ENCODE measurements at regions not wholly inside any gene's neighbourhood (a gene's known extent, or its start where the extent isn't known, plus 50 kb on each side); places are given as distances from the start of the nearest gene placed in this dataset.
A peak's percentile ranks its signal among the peaks of the same experiment; 100 is the strongest.

DNA sequence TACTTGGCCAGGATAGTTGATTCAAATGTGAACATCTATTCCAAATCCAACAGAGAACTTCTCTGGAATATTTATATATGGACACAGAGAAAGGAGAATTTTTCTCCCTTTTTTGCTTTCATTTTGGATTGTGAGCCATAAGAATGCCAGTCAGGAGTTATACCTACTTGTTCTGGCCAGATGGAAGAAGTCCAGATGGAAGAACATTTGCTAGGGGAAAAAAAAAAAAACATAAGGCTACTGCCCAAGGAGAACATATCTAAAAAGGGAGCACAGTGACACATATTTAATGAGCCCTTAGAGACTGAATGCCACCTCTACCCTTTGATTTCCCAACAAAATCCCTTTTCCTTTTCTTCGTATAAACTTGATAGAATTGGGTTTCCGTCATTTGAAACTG is 61.7 kb upstream of the PPP2R2B start:
- no peak for DNase-seq (ENCODE audit: extremely low read depth in 1 of 2, low read depth in 1 of 2)

DNA sequence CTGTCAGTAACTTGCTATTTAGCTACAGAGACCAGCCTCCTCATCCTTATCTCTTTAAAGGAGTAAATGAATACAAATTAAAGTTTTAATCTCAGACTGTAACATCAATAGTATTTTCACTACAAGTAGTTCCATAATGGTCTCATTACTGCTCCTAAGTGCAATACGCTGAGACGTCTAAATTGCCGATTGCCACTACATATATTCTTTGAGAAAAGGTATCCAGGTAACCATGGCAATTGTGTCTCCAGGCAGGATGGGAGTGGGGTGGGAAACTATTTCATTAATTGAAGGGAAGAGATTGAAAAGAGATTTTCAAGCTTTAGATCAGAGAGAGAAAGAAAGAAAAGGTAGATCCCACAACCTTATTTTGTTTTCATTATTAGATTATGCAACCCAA is 65.5 kb upstream of the PPP2R2B start:
- DNase-seq (ENCODE audit: extremely low read depth in 1 of 2, low read depth in 1 of 2) = no peak

DNA sequence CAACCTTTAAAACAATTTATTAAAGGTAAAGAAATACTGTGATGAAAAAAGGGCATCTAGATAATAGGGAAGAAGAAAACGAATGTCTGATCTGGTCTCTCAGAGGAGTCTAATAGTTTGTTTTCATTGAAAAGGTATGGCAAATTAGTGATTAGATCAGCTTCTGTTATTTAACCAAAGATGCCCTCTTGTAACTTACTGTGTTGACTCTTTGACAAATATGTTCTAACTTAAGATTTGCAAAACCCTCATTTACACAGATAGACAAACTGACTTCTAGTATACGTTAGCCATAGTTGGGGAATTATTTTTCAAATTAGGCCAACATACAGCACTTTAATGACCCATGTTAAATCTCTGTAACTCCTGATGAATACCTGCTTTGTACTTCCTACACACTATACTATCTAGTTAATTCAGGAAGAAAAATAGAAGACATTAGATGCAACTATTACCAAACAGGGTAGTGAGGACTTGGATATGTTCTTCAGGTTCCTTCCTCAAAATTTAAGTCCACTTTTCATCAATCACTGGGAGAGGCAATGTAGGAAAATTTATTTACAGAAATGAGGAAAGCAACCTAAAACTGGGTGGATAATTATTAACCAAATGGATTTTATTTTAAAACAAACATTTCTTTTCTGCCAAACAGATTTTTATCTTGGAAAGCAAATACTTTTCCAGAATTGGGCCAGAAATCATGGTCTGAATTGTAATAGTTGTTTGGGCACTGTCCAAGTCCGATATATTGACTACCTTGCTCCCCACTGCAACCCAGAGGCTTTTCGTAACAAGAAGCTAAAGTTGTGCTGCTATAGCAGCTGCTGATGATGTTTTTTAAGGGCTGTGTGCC is 66.4 kb upstream of the PPP2R2B start:
- DNase-seq (ENCODE audit: extremely low read depth in 1 of 2, low read depth in 1 of 2) = no peak

DNA sequence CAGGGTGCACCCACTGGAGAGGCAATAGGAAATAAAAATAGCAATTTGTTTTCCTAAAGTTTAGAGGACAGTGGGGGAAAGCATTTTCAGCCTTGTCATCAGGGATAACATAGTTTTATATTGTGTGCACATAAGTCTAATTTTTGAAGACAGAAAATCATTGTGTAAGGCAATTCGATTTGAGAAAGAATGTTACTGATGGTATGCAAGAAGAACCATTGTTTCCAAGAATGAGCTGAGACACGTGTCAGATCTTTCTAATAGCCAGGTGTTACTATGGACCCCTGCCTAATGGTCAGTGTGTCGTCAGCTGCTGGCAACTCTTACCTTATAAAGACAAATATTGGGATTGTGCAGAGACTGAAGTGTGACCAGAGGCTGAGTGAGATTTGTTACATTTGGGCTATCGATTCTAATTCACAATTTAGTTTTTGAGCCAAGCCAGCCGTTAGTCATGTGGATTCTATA is 67.1 kb upstream of the PPP2R2B start:
- DNase-seq (ENCODE audit: extremely low read depth in 1 of 2, low read depth in 1 of 2) = no peak

DNA sequence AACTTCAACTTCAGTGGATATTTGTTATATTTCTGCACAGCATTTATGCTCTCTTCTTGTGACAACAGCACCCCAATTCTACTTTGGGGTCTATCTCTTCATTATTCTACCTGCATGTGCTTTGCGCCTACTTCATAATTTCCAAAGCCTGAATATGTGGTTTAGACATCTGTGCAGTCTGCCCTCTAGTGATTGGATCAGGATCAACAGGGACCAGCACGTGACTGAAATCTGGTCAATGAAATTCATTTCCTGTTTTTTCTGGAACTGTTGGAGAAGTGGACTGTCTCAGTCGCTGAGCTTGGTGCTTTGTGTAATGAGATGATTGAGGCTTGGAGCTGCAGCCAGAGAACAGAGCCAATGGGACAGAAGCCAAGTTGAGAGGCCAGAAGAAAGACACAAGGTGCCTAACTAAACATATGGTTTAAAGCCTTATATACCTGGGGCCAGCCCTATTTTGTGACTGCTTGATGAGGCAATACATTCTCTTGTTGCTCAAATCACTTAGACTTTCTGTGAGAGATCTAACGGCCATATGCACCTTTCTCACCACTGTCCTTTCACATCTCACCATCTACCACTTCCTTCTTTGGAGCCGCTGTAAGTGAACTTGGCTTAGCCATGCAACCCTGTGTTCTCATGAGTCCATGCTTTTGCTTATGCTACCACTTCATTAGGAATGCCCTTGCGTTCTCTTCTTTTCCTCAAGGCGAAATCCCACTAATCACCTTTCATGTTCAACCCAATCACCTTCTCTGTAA is 68.8 kb upstream of the PPP2R2B start:
- no peak for DNase-seq (ENCODE audit: extremely low read depth in 1 of 2, low read depth in 1 of 2)

DNA sequence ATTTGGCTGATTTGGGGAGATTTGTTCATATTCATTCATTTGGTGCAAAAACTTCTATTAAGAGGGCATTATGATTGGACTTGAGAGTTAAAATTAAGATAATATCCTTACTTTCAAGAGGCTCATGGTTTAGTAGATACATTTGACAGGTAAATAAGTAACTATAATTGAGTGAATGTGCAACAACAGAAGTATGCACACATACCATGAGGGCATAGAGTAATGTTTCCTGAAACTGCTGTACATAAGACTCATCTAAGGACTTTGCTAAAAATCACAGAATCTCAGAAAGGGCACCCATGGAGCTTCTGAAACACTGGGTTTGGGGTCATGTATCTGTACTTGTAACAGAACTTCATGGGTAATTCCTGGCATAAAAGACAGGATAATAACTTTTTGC is 70.1 kb upstream of the PPP2R2B start:
- DNase-seq (ENCODE audit: extremely low read depth in 1 of 2, low read depth in 1 of 2) = no peak

DNA sequence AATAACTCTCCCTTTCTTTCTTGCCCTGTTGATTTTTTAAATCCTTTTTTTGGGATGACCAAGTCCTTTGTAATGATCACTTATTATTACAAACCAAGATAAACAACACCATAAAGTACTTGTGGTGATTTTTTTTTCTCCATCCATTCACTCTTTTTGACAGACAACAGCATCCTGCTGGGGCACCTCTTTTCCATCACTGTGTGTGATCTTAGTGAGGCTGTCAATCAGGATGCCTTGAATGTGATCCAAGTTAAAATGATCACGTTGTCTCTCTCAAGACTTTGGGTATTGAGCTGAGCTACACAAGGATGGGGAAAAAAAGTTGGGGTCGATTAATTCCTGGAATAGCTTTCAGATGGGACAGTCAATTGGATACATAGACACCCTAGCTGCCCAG is 73.6 kb upstream of the PPP2R2B start:
- DNase-seq (ENCODE audit: extremely low read depth in 1 of 2, low read depth in 1 of 2) = no peak

DNA sequence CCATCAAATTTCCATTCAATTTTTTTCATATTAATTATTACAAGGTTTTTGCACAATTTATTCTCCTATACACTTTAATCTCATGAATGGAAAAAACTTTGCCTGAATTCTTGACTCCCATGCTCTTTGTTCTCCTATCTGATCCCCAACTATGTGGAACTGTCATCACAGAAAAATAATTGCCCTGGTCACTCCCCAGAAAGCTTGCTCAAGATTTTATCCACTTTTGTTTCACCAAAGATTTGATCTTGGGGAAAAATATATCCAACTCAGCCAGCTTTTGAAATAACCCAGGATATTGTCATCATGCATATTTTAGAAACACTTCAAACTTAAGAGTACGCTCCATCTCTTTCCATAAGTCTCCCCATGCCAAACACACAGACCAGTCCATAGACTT is 77.7 kb upstream of the PPP2R2B start:
- DNase-seq (ENCODE audit: extremely low read depth in 1 of 2, low read depth in 1 of 2) = no peak

DNA sequence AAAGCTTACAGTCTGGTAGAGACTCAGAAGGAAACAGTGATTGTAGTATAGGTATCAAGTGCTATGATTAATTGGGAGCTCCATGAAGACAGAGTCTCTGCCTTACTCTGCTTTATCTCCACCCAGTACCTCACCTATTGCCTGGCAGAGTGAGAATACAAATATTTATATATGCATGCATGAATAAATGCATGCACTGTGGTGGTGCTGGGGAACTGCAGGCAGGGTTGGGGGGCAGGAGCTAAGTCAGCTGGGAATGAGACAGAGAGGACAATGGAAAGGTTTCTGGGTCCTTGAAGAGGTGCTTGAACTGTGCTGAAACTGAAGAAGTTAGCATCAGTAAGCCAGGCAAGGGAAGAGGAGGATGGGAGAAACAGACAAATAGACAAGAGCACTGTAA is 80.8 kb upstream of the PPP2R2B start:
- no peak for DNase-seq (ENCODE audit: extremely low read depth in 1 of 2, low read depth in 1 of 2)

DNA sequence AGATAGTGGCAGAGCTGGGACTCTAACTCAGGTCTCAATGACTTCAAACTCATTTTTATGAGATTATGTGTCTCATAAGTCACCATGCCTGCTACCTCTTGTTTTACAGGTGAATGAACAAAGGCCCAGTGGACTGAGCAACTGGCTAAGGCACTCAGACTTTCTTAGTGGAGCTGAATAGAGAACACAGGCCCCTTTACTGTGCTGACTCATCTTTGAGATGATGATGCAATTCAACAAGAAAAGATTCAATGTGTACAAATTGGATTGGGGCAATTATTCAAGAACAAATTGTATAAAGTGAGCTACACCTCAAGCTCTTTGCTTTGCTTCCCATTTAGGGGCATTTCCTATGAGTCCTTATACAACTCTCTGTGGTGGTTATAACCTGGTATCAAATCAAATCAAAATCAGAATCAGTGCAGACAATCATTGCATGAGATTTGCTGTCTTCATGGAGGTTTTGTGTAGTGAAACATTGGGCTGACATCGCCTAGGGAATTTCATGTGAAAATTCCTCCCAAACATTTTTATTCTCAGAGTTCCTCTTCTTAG is 84.3 kb upstream of the PPP2R2B start:
- DNase-seq (ENCODE audit: extremely low read depth in 1 of 2, low read depth in 1 of 2) = no peak

DNA sequence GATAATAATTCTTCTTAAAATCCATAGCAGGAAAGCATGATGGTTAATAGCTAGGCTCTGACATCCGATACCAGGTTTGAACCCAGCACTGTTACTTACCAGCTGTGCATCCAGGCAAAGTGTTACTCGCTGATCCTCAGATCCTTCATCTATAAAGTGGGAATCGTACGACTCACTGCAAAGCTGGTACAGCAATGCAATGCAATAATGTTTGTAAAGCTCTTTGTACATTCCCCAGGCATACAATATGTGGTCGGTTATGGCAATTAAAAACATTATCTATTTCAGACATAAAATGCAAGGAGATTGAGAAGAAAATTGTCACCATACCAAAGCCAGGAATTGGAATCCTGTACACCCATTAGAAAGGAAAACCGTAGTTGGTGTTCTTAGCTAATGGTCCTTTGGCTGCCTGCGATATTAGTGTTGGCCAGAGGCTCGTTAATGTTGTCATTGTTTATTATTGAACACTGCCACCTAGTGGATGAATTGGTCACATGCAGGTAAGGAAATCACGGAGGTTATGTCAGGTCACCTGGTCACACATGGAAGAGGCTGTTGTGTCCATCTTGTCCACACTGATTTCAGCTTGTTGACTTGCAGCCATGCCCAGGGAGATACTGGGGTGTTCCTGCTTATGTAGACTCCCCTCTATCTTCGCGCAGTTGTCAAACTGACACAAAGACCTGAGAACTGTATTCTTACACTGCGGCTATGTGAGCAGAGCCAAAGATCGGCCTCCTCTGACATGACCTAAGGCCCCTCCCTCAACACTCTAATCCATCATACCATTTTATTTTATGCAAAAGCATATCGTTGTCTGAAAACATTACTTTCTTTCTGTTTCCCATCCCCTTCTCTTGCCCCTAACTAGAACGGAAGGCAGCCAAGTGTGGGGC is 87.5 kb upstream of the PPP2R2B start:
- peak in 1 of 2 donors; percentile 5 for DNase-seq (ENCODE audit: extremely low read depth in 1 of 2, low read depth in 1 of 2)

DNA sequence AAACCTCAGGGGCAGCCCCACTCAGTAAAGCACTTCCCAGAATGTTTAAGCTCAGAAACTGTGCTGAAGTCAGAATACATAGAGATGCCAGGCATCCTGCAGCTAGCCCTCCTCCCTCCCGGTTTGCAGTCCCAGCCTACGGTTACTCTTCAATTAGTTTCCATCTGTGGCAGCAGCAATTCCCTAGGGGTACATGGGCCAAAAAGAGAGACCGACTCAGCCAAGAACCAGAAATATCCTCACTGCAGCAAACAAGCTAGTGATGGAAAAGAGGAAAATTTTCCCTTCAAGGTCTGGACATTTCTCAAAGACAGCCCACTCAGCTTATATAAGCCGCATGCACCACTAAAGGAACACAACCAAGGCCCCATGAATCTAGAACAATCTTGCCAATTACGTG is 89.1 kb upstream of the PPP2R2B start:
- no peak for DNase-seq (ENCODE audit: extremely low read depth in 1 of 2, low read depth in 1 of 2)

DNA sequence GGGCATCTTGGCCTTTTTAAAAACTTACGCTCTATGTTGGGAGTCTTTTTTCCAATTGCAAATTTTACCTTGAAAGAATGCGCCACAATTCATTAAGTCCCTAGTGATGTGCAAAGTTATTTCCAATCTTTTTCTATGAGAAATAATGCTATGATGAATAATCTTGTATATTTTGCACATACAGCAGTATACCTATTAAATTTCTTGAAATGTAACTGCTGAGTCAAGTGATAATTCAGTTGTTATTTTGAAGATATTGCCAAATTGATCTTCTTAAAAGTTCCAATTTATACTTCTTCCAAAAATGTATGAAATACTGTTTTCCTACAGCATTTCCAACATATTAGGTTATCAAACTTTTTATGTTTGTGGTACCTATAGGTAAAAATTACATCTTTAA is 92.8 kb upstream of the PPP2R2B start:
- DNase-seq (ENCODE audit: extremely low read depth in 1 of 2, low read depth in 1 of 2) = no peak

DNA sequence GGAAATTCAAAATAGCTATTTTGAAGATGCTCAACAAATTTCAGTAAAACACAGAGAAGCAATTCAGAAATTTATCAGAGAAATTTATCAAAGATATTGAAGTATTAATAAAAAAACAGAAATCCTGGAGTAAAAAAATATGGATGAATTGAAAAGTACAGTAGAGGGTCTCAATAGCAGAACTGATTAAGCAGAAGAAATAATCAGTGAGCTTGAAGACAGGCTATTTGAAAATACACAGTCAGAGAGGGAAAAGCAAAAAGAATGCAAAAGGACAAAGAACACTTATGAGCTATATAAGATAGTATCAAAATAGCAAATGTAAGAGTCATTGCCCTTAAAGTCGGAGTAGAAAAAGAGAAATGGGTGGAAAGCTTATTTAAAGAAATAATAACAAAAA is 107.9 kb upstream of the PPP2R2B start:
- DNase-seq (ENCODE audit: extremely low read depth in 1 of 2, low read depth in 1 of 2) = no peak

DNA sequence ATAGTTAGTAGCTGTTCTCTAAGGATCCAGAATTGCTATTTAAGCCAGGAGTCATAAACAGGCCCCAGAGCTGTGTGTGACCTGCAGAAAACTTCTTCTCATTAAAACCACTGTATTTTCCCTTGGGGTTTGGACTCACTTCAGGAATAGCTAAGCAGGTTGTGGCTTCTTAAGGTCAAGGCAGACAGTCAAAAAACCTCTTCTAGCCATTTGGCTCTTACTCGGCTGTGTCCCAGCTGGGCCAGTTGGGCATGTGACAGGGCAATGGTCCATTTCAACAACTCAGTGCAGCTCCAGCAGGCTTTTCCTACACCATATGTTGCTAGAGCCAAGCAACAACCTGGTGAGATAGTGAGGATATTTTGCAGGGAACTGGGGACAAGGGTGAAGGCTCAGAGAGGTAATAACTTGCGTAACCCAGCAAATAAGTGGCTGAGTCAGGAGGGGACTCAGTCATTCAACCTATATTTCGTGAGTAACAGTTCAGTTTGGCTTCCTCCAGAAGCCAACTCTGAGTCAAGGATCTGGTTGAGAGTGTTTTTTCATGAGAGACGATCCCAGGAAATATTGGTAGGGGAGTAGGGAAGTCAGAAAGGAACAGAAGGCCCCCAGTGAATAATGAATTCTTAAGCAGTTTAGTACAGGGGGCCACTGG is 115.4 kb upstream of the PPP2R2B start:
- DNase-seq (ENCODE audit: extremely low read depth in 1 of 2, low read depth in 1 of 2) = no peak

DNA sequence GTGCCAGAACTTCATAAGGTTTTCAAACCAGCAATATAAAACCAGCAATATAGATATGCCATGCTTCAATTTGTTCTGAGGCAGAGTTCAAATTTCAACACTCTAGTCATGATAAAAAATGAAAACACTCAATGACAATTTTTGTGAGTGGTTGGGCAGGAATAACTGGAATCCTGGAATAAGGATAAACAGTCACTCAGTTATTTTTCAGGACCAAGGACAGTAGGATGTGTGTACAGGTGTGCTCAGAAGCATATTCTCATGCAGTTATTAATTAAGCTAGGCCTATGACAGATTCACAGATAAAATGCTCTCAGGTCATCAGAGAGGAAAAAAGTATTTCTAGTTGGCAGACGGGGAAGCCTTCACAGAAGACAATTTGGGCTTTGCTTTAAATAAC is 117.3 kb upstream of the PPP2R2B start:
- no peak for DNase-seq (ENCODE audit: extremely low read depth in 1 of 2, low read depth in 1 of 2)

DNA sequence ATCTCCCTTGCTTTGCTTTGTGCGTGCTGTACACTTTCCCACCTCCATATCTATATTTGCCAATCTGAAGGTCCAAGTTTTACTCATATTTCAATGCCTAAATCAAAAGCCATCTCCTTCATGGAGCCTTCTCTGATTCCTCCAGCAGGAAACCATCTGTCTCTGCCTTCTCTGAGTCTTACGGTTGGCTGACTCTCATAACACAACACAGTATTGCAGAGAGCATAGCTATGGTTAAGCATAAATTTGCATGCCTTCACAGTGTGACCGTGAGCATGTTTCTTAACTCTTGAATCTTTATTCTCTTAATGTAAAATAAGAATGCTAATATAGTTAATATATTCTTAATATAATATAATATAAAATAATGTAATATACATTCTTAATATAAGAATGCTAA is 136.8 kb upstream of the PPP2R2B start:
- no peak for DNase-seq (ENCODE audit: extremely low read depth in 1 of 2, low read depth in 1 of 2)

DNA sequence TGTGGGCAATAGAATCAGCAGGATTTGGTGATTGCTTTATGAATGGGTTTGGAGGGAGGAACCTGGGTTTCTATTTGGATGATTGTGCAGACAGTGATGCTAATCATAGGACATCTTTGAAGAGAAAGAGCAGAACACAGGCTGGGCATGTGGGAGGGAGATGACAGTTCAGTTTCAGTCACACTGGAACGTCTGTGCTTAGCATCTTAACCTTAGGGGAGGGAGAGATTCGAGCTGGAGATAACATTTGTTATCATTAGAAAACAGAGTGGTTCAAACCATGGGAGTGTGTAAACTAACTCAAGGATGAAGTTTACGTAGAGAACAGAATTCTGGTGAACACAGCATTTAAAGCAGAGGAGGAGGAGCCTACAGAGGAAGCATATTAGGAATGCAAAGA is 138.6 kb upstream of the PPP2R2B start:
- no peak for DNase-seq (ENCODE audit: extremely low read depth in 1 of 2, low read depth in 1 of 2)

DNA sequence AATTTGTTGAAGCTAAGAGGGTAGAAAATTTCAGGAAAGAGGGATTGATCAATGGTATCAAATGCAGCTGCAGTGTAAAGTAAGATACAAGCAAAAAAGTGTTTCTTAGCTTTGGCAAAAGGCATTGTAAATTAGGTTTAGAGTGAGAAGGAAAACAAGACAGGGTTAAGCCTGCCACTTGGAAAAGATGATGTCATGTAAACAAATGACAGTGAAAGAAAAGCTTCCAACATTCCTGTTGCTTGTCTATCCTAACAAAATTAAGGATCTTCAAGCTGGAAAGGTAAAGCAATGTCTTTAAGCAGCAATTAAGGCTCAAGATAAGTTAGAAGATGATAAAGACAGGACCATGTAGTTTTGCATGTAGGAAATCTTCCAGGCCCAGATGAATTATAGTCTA is 139.1 kb upstream of the PPP2R2B start:
- no peak for DNase-seq (ENCODE audit: extremely low read depth in 1 of 2, low read depth in 1 of 2)

DNA sequence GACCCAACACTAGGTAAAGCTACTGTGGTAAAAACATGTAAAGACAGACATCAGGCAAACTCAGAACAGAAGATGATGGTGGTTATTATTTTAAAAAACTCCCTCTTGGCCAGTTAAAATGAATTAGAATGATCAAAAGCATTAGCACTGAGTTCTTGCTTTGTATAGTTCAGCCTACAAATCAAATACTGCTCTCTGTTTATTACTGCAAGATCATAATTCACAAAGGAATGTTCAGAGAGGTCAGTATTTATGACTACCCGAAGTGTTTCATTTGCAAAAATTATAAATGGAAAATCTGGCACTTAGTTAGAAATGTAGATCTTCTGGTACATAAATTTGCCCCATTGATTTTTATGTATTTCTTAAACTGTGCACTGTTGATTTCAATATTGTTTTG is 140.3 kb upstream of the PPP2R2B start:
- DNase-seq (ENCODE audit: extremely low read depth in 1 of 2, low read depth in 1 of 2) = no peak

Data from activated CD8-positive, alpha-beta memory T cell treated with anti-CD3 and anti-CD28 coated beads for 1 hour (primary cell).